GM06990 (cell line): ENCODE measurements at regions not wholly inside any gene's neighbourhood (a gene's known extent, or its start where the extent isn't known, plus 50 kb on each side); places are given as distances from the start of the nearest gene placed in this dataset.

ENCODE experiments used
- DNase-seq: peaks from one replicate; pipeline ENCODE4 v3.0.0-alpha.2; 2011; ENCODE audit not compliant: insufficient read length; ENCODE audit errors: extremely low read depth
- H3K27me3 ChIP-seq: replicated peaks from 2 replicates; pipeline ENCODE4 v1.6.0; 2011; ENCODE audit warnings: low read length; ENCODE audit not compliant: control insufficient read depth, insufficient read depth
- H3K36me3 ChIP-seq: 2 replicates; pipeline ENCODE4 v1.5.1; 2011; ENCODE audit warnings: low read length; ENCODE audit not compliant: control insufficient read depth, insufficient read depth
- H3K4me3 ChIP-seq: replicated peaks from 2 replicates; pipeline ENCODE4 v1.5.1; 2011; ENCODE audit warnings: low read depth, mild to moderate bottlenecking, control low read depth, low read length
- CTCF ChIP-seq: IDR thresholded peaks from 2 replicates; pipeline ENCODE4 v1.5.1; 2011; ENCODE audit warnings: low read length, control low read depth, mild to moderate bottlenecking, inconsistent platforms; ENCODE audit not compliant: insufficient read depth, poor library complexity, severe bottlenecking

- no peaks in the 10 kb centered on the region for H3K36me3 ChIP-seq
- peak; percentile 57 for TF ChIP-seq CTCF
- peak; percentile 29 for DNase-seq
- no peaks in the 10 kb centered on the region for H3K27me3 ChIP-seq
- H3K4me3 ChIP-seq, result no peak overlapping the region
These were observed 129.8 kb upstream of the RAB6C start for GRCh38 chr2:129849559-129850160.

- Histone ChIP-seq H3K4me3 (no peak overlapping the region), H3K27me3 (no peaks in the 10 kb centered on the region; the same call in 1 of the 2 replicates), H3K36me3 (no peaks in the 10 kb centered on the region)
- no peak for DNase-seq
- TF ChIP-seq CTCF, result no peak
These were observed 122.3 kb upstream of the RAB6C start for GRCh38 chr2:129857200-129857599.

GRCh38 chr2:129859175-129859574, 120.3 kb upstream of the RAB6C start:
- Histone ChIP-seq H3K36me3 (no peaks in the 10 kb centered on the region), H3K4me3 (no peak overlapping the region), H3K27me3 (no peaks in the 10 kb centered on the region; the same call in 1 of the 2 replicates)
- DNase-seq, result no peak
- TF ChIP-seq CTCF, result no peak

- Histone ChIP-seq H3K27me3 (no peaks in the 10 kb centered on the region; the same call in 1 of the 2 replicates), H3K4me3 (no peak overlapping the region), H3K36me3 (no peaks in the 10 kb centered on the region)
- TF ChIP-seq CTCF, result no peak
- DNase-seq, result no peak
These were observed 119.4 kb upstream of the RAB6C start for GRCh38 chr2:129860088-129860487.

- TF ChIP-seq CTCF, result no peak
- H3K4me3 ChIP-seq, result no peak overlapping the region
- no peak for DNase-seq
- no peaks in the 10 kb centered on the region for H3K36me3 ChIP-seq
- no peaks in the 10 kb centered on the region; the same call in 1 of the 2 replicates for H3K27me3 ChIP-seq
These were observed 117.7 kb upstream of the RAB6C start for GRCh38 chr2:129861666-129862288.
